GM19351 (cell line): ENCODE measurements at regions not wholly inside any gene's neighbourhood (a gene's known extent, or its start where the extent isn't known, plus 50 kb on each side); places are given as distances from the start of the nearest gene placed in this dataset.
"Not testable (repeated sequence)": the region's sequence is repeated elsewhere in the genome, so short reads cannot be mapped to it uniquely, and the experiment has no call there.

Experiments used
- ATAC-seq: cut with Tn5 transposase; IDR thresholded peaks from one replicate; pipeline ENCODE4 v1.9.1; 2021; ENCODE audit warnings: mild to moderate bottlenecking, moderate library complexity; ENCODE audit not compliant: unreplicated experiment

- ATAC-seq, result no peak
Observed at GRCh38 chr13:48806522-48806921, 152.8 kb downstream of the CYSLTR2 start.

GRCh38 chr13:48808683-48809082, 155.0 kb downstream of the CYSLTR2 start:
- ATAC-seq, result no peak

DNA sequence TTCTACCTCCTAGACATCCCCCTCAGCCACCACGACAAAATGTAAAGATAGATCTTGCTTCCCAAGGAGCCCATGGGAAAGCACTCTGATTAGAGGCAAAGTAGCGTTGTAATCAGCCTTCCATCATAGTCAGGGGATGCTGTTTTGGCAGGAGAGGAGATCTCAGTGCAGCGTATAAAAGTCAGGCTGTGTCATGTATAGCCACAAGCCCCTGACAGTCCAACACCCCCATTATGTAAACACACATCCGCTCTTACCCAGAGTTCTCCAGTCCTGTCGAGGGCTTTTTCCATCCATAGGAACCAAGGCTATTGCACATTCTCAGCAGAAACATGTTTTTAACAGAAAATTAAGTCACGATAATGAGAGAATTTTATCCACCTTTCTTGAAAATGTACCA, 156.3 kb downstream of the CYSLTR2 start:
- ATAC-seq, result no peak

DNA sequence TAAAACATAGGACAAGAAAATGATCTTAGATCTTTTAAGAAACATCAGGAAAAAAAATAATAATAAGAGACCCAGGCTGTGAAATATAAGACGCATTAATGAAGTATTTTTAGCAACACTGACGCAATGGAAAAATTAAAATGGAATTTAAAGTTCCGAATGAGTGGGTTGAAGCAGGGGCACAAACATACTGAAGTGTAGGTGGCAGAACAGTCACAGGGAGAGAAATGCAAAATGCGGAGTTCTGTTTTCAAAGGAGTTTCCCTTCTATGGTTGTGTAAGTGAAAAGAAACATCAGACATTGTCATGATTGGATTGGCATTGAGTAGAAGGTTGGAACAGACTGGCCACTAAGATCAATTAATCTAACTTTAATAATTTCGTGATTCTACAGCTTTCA, 159.8 kb downstream of the CYSLTR2 start:
- ATAC-seq, result no peak

GRCh38 chr13:48816700-48817099, 159.0 kb upstream of the FNDC3A start:
- no peak for ATAC-seq

- no peak for ATAC-seq
Observed at GRCh38 chr13:48817166-48817802, 158.4 kb upstream of the FNDC3A start.

DNA sequence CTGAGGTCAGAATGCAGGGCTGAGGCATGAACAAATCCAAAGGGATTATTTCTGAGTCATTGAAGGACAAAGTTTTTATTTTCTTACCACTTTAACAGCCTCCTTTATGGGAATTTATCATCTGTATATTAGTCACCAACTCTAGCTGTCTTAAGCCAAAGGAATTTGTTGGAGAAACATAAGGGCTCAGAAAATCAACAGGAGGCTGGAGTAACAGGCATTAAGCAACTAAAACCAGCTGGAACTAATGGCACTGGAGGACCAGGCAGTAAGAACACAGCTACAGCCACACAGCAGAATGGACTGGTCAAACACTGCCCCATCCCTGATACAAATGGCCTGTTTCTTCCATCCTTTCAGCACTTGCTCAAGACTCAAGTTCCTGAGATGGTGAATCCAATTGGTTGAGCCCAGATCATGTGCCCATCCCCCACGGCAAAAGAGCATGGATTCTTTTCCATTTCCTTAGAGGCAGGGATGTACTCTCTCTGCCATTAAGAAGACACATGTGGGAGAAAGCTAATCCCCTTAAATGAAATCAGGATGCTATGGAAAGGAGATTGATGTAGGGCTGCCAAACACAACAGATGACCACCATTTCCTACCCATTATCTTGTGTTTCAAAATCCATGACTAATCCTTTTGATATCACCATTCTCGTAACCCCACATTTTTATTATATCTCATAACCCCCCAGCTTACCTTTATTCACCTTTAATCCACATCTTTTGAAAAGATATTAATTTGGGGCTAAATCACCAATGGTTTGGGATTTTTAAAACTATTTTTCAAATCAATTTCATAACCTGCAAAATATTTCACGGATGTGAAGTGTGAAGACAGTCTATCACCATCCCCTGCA, 157.0 kb upstream of the FNDC3A start:
- ATAC-seq, result no peak

DNA sequence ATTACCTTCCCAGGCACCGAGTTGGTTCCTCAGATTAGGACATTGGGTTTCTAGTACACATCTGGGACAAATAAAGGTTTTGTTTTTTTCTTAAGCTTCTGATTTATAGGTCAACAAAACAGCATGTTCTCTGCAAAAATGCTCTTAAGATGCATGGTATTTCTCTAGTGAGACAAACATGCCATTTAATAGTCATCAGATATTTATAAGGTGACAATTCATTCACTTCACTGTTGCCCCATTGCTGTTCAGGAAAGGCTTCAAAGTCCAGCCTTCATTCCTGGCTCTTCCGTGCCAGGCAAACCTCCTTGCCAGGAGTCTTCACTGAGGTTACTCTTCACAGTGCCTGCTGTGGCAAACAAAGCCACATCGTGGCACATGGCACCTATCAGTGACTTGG, 156.3 kb upstream of the FNDC3A start:
- ATAC-seq, result no peak

GRCh38 chr13:48819899-48820298, 155.8 kb upstream of the FNDC3A start:
- ATAC-seq, result no peak

DNA sequence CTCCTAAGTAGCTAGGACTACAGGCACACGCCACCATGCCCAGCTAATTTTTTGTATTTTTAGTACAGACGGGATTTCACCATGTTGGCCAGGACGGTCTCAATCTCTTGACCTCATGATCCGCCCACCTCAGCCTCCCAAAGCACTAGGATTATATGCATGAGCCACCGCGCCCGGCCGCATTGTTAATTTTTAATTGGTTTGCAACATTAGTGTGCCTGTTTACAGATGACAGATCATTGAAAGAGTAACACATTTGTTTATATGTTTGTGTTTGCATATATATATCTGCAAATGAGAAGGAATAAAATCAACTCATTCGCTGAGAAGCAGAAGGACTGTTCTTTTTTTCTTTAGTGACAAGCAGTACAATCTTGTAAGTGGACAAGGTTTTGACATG, 152.2 kb upstream of the FNDC3A start:
- ATAC-seq, result not testable (repeated sequence)

- no peak for ATAC-seq
Observed at GRCh38 chr13:48826039-48826438, 149.7 kb upstream of the FNDC3A start.

- ATAC-seq, result not testable (repeated sequence)
Observed at GRCh38 chr13:48826922-48827454, 148.7 kb upstream of the FNDC3A start.

- no peak for ATAC-seq
Observed at GRCh38 chr13:48827709-48828108, 148.0 kb upstream of the FNDC3A start.

DNA sequence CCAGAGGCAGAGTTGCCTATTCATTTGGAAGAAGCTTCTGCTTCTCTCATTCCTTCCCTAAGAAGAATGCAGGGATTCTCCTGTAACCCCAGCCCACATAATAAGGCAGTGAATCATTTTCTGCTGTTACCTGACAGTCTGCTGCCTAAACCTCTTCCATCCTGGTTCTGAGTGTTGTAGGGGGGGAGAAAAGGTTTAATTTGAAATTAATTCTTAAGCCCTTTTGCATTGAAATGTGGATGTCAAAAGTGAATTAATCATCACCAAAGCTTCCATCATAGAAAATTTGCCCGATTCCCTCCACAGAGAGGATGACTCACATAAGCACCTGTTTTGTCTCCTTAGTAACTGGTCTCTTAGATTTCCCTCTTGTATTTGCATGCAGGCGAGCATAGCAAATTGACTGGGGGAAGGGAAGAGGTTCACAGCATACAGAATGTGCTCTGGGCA, 146.7 kb upstream of the FNDC3A start:
- ATAC-seq, result peak; percentile 59

- peak; percentile 56 for ATAC-seq
Observed at GRCh38 chr13:48829536-48829935, 146.2 kb upstream of the FNDC3A start.

- ATAC-seq, result peak; percentile 72
Observed at GRCh38 chr13:48831248-48831647, 144.5 kb upstream of the FNDC3A start.

DNA sequence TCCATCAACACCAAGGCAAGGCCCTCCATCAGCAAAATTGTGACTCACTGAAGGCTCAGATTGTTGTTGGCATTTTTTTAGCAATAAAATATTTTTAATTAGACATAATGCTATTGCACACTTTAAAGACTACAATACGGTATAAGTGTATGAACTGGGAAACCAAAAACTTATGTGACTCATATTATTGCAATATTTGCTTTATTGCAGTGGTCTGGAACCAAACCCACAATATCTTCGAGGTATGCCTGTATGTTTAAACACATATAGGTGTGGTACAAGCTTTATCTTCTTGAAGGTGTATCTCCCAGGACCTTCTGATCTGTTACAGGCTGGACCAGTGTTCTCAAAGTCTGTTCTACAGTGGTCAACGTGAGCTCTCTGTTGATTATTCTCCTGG, 142.3 kb upstream of the FNDC3A start:
- no peak for ATAC-seq

DNA sequence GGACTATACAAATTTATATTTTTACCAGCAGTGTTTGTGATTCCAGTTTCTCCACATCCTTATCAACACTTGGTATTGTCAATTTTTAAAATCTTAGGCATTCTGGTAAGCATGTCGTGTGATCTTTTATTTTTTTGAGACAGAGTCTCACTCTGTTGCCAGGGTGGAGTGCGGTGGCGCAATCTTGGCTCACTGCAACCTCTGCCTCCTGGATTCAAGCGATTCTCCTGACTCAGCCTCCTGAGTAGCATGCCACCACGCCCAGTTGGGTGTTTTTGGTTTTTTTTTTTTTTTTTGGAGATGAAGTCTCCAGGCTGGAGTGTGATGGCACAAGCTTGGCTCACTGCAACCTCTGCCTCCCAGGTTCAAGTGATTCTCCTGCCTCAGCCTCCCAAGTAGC, 140.4 kb upstream of the FNDC3A start:
- not testable (repeated sequence) for ATAC-seq

GRCh38 chr13:48838193-48838973, 137.3 kb upstream of the FNDC3A start:
- no peak for ATAC-seq

GRCh38 chr13:48839171-48839570, 136.5 kb upstream of the FNDC3A start:
- no peak for ATAC-seq

DNA sequence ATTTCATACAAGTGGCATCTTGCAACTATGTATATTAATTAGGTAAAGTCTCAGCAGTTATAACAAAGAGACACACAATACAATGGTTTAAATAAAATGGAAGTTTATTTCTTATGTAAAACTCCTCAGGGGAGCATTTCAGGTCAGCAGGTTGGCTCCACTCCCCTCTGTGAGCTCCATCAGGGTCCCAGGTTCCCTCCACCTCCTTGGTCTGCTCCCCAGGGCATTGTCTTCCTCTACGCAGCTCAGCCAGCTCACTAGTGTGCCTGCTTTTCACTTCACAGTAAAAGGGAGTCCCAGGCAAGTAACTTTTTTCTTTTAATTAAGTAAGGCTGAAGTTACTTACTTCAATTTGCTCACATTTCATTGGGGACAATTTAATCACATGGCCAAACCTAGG, 135.3 kb upstream of the FNDC3A start:
- ATAC-seq, result no peak
